Tibial artery (tissue), 4 donors: ENCODE measurements at regions not wholly inside any gene's neighbourhood (a gene's known extent, or its start where the extent isn't known, plus 50 kb on each side); places are given as distances from the start of the nearest gene placed in this dataset.
"Not testable (repeated sequence)": the region's sequence is repeated elsewhere in the genome, so short reads cannot be mapped to it uniquely, and the experiment has no call there.

Source experiments
- DNase-seq, 2 donors: peaks; one replicate each; pipeline ENCODE4 v3.0.0-alpha.2; 2019
- H3K27ac ChIP-seq, 2 donors: fragments of 200-600 bp; sonication (generic) in 1 of 2; 1 replicate in 1 of 2; 2 replicates in 1 of 2; pipeline ENCODE4 v1.5.1; 2018 to 2019; ENCODE audit warnings: mild to moderate bottlenecking in 1 of 2
- H3K27me3 ChIP-seq, 2 donors: fragments of 200-600 bp; sonication (generic) in 1 of 2; one replicate each; pipeline versions ENCODE4 v1.5.1 to v1.6.0; 2016 to 2019
- H3K36me3 ChIP-seq, 3 donors: fragments of 200-600 bp; sonication (generic) in 2 of 3; one replicate each; pipeline ENCODE4 v1.5.1; 2016 to 2019; ENCODE audit warnings: mild to moderate bottlenecking in 2 of 3
- H3K4me1 ChIP-seq, 4 donors: fragments of 200-600 bp; sonication (generic) in 2 of 4; 1 replicate in 3 of 4; 2 replicates in 1 of 4; pipeline ENCODE4 v1.5.1; 2016 to 2019
- H3K4me3 ChIP-seq, 2 donors: fragments of 200-600 bp; sonication (generic) in 1 of 2; 1 replicate in 1 of 2; 2 replicates in 1 of 2; pipeline ENCODE4 v1.5.1; 2018 to 2019; ENCODE audit warnings: mild to moderate bottlenecking in 2 of 2
- H3K9me3 ChIP-seq, 3 donors: fragments of 200-600 bp; sonication (generic) in 1 of 3; one replicate each; pipeline ENCODE4 v1.5.1; 2016 to 2019
- intact Hi-C: fragments of 100-400 bp; cut with DNase I; formaldehyde crosslinking; loops from one replicate; pipeline ENCODE4 v1.15.0; 2023; ENCODE audit warnings: low total_unique reads
- TF ChIP-seq, protein P1 (sequence below), 2 experiments: fragments of 200-600 bp in 1 of 2; fragments of 450-650 bp in 1 of 2; IDR thresholded peaks; one replicate each; pipeline ENCODE4 v1.5.1; 2017 to 2019; ENCODE audit warnings: antibody characterized with exemption in 2 of 2, mild to moderate bottlenecking in 1 of 2, moderate library complexity in 1 of 2

DNA sequence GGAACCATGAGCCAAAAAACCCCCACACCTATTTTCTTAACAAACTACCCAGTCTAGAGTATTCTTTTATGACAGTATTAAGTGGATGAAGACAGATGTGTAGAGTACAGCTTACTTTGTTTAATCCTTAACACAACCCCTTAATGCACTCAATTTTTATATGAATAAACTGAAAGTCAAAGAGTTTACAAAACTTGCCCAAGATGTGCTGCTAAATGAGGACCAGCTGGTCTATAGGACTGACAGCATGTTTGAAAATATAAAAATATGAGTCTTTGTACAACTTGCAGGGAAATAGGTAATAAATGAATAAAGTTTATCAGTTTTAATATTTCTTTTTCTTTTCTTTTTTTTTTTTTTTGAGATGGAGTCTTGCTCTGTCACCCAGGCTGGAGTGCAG is 102.3 kb downstream of the ZFY start:
- TF ChIP-seq, protein P1, sequence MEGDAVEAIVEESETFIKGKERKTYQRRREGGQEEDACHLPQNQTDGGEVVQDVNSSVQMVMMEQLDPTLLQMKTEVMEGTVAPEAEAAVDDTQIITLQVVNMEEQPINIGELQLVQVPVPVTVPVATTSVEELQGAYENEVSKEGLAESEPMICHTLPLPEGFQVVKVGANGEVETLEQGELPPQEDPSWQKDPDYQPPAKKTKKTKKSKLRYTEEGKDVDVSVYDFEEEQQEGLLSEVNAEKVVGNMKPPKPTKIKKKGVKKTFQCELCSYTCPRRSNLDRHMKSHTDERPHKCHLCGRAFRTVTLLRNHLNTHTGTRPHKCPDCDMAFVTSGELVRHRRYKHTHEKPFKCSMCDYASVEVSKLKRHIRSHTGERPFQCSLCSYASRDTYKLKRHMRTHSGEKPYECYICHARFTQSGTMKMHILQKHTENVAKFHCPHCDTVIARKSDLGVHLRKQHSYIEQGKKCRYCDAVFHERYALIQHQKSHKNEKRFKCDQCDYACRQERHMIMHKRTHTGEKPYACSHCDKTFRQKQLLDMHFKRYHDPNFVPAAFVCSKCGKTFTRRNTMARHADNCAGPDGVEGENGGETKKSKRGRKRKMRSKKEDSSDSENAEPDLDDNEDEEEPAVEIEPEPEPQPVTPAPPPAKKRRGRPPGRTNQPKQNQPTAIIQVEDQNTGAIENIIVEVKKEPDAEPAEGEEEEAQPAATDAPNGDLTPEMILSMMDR (IDR thresholded peaks at IDR 0.05), result no peak
- Histone ChIP-seq H3K36me3 (no peaks in the 10 kb centered on the region), H3K4me3 (no peak overlapping the region), H3K9me3 (no peaks in the 10 kb centered on the region), H3K27ac (no peak overlapping the region), H3K27me3 (no peaks in the 10 kb centered on the region), H3K4me1 (peaks cover 0 to 4% (median 0%) of the 10 kb centered on the region in 4 donors)
- intact Hi-C loops, result no loop called here
- no peak for DNase-seq

DNA sequence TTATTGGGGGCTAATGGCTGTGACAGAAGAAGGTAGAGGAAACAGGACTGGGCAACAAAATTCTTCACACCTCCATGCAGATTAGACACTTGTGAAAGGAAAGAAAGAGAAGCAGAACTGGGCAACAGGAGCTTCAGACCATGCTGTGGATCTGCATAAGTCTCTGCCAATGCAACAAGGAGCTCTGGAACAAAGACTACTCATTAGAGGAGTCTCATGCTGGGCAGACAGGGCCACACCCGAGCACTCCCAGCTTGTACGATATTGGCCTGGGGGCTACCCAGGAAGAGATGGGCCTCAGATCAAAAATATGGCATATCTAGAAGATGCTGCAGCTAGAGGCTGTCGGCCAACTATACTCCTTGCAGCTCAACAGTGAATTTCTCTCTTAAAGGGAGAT is 105.2 kb downstream of the ZFY start:
- TF ChIP-seq, protein P1 (IDR thresholded peaks at IDR 0.05), result no peak
- Histone ChIP-seq H3K27ac (no peak overlapping the region), H3K36me3 (no peaks in the 10 kb centered on the region), H3K9me3 (no peaks in the 10 kb centered on the region), H3K4me1 (no peaks in the 10 kb centered on the region), H3K4me3 (no peak overlapping the region), H3K27me3 (no peaks in the 10 kb centered on the region)
- DNase-seq, result no peak
- intact Hi-C loops, result no loop called here

DNA sequence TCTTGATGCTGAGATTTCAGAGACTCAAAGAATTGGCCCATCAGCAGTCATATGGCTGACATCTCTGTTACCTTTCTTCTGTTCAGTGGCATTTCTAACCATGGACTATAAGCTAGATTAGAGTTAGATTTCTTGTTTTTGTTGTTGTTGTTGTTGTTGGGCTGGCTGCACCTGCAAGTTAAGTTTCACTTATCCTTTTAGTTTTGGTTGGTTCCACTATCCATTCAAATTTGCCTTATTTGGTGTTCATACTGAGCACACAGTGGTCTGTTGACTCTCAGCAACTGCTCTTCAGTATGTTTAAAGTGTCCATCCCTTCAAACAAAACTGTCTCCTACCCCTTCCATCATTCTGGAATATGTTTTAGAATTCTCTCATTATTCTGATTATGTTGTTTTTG is 106.8 kb downstream of the ZFY start:
- H3K36me3 ChIP-seq, result no peaks in the 10 kb centered on the region
- no peaks in the 10 kb centered on the region for H3K4me1 ChIP-seq
- intact Hi-C loops, result no loop called here
- H3K27me3 ChIP-seq, result no peaks in the 10 kb centered on the region
- TF ChIP-seq, protein P1 (IDR thresholded peaks at IDR 0.05), result no peak
- no peak for DNase-seq
- H3K27ac ChIP-seq, result no peak overlapping the region
- H3K9me3 ChIP-seq, result no peaks in the 10 kb centered on the region
- no peak overlapping the region for H3K4me3 ChIP-seq

DNA sequence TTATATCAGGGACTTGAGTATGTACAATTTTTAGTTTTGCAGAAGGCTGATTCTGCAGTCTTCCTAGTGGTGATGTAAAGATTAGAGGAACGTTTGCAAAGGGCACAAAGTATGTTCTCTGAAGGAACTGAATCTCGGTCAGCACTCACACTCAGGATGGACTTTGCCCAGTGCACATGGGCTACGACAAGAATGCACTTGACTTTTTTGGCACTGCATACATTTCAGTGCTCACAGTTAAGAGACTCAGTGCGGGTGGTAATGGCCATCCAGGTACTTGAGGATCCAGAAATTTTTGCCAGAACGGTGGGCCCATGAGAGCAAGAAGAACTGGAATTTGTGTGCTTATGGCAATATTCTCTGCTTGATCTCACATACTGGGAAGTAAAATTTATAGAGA is 107.7 kb downstream of the ZFY start:
- intact Hi-C loops, result no loop called here

DNA sequence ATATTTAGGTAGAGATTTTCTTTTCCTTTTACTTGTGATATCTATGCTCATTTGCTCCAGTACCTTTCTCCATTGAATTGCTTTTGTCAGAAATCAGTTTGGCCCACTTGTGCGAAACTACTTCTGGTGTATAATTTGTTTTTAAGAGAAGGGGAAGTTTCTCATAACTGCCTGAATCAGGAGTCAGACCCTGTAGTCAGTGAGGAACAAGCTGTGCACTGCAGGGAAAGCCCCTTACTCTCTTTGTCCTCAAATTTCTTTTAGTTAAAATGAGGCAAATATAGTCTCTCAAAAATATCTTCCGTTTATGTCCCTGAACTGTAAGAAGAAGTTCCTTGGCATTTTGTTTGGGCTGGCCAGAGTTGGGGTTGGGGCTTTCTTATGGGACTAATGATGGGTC is 109.9 kb downstream of the ZFY start:
- TF ChIP-seq, protein P1 (IDR thresholded peaks at IDR 0.05), result no peak
- H3K27me3 ChIP-seq, result no peaks in the 10 kb centered on the region

More for the DNA sequence above, 107.7 kb downstream of the ZFY start:
- no peaks in the 10 kb centered on the region for H3K4me1 ChIP-seq
- H3K27ac ChIP-seq, result no peak overlapping the region
- H3K9me3 ChIP-seq, result no peaks in the 10 kb centered on the region
- DNase-seq, result no peak
- H3K36me3 ChIP-seq, result no peaks in the 10 kb centered on the region
- no peak overlapping the region for H3K4me3 ChIP-seq
- no peaks in the 10 kb centered on the region for H3K27me3 ChIP-seq
- TF ChIP-seq, protein P1 (IDR thresholded peaks at IDR 0.05), result no peak

DNA sequence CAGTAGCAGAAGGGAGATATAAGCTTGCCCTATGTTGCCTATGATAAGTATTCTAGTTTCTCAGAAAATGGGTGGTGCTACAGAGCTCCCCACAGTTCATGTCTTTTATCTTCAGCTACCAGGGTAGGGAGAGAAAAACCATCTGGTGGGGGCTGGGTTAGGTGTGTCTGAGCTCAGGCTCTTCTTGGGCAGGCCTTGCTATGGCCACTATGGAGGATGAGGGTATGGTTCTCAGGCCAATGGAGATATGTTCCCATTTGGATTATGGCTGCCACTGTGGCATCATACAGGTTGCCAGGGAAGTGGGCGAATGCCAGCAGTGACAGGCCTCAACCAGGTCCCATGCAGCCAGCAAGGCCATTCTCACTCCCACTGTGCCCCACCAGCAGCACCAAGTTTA is 120.3 kb downstream of the ZFY start:
- H3K27ac ChIP-seq, H3K9me3 ChIP-seq, intact Hi-C loops, H3K27me3 ChIP-seq, DNase-seq, H3K4me1 ChIP-seq, H3K4me3 ChIP-seq, H3K36me3 ChIP-seq: not testable (repeated sequence)

More for the DNA sequence above, 109.9 kb downstream of the ZFY start:
- Histone ChIP-seq H3K27ac (no peak overlapping the region), H3K4me3 (no peak overlapping the region), H3K9me3 (no peaks in the 10 kb centered on the region), H3K36me3 (no peaks in the 10 kb centered on the region), H3K4me1 (no peaks in the 10 kb centered on the region)
- intact Hi-C loops, result no loop called here
- no peak for DNase-seq

DNA sequence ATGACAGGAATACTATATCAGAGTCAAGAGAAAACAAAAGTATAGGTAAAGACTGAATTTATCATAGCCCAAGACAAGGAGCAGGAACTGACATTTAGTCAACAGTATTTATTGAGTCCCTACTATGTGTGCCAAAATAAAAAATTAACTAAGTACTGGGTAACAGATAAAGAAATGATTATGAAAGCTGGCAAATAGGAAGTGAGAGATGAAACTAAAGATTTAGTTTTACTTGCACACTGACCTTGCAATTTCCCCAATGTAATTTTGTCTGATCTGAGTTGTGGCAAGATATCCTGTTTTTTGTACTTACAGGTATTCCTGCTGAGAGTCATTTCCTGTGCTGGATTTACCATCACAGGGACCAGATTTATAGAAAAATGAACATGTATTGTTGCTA is 123.2 kb downstream of the ZFY start:
- H3K9me3 ChIP-seq, H3K36me3 ChIP-seq, intact Hi-C loops, H3K4me3 ChIP-seq, H3K27ac ChIP-seq, H3K27me3 ChIP-seq, H3K4me1 ChIP-seq, DNase-seq: not testable (repeated sequence)

DNA sequence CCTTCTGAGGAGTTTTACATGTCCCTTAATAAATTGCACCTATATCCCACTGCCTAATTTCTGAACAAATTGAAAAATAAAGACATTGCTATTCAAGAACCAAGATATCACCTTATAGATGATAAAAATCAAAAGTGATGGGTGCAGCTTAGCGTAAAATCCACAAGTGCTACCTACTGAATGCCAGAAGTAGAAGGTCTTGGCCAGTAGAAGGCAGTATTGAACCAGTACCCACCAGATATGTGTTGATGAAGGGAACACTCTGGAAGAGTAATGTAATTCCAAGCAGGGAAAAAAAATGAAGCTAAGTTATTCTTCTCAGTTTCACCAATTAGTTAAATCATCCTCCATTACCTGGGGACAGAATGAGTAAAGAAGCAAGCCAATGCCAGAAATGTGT is 125.5 kb downstream of the ZFY start:
- DNase-seq, H3K4me3 ChIP-seq, H3K4me1 ChIP-seq, H3K9me3 ChIP-seq, H3K27ac ChIP-seq, intact Hi-C loops, H3K36me3 ChIP-seq, H3K27me3 ChIP-seq: not testable (repeated sequence)

DNA sequence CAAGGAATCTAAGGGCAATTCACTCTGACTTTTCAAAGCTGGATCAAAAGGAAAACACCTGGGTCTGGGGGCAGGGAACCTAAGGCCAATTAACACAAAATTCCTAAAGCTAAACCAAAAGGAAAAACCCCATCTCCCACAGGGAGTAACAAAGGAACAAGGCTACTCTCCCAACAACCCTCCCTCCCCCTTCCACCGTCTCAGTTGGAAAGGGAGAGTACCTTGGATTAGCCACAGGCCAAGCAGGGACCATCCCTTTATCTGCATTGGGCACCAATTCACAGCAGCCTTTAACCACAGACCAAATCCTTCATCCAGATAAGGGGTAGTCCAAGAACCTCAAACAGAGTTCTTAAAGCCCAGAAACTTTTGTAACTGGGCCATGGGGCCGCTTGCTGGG is 153.0 kb downstream of the ZFY start:
- not testable (repeated sequence) for H3K27ac ChIP-seq, H3K4me3 ChIP-seq, H3K27me3 ChIP-seq

DNA sequence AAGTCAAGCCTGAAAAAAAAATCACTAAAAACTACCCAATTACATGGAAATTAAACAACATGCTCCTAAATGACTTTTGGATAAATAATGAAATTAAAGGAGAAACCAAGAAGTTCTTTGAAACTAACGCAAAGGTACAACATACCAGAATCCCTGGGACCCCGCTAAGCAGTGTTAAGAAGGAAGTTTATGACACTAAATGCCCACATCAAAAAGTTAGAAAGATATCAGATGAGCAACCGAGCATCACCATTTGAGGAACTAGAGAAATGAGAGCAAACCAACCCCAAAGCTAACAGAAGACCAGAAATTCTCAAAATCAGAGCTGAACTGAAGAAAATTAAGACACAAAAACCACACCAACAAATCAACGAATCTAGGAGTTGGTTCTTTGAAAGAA is 173.5 kb downstream of the ZFY start:
- H3K4me3 ChIP-seq, H3K9me3 ChIP-seq, DNase-seq, H3K36me3 ChIP-seq, H3K4me1 ChIP-seq, H3K27ac ChIP-seq, H3K27me3 ChIP-seq, intact Hi-C loops: not testable (repeated sequence)

More for the DNA sequence above, 153.0 kb downstream of the ZFY start:
- DNase-seq, intact Hi-C loops, H3K9me3 ChIP-seq, H3K36me3 ChIP-seq, H3K4me1 ChIP-seq: not testable (repeated sequence)
